ENCODE measurements at regions not wholly inside any gene's neighbourhood (a gene's known extent, or its start where the extent isn't known, plus 50 kb on each side); places are given as distances from the start of the nearest gene placed in this dataset.

- Histone ChIP-seq H3K9me3 (no peaks in the 10 kb centered on the region), H3K4me3 (no peak overlapping the region), H3K4me1 (peaks cover 0 to 4% (median 0%) of the 10 kb centered on the region in 12 donors), H3K27ac (no peak overlapping the region), H3K36me3 (no peaks in the 10 kb centered on the region), H3K27me3 (no peaks in the 10 kb centered on the region)
- TF ChIP-seq CTCF (IDR thresholded peaks at IDR 0.05) (no peak), POLR2A (IDR thresholded peaks at IDR 0.05) (no peak)
- intact Hi-C loops (cut with DNase I) = no loop called here
- no peak for ATAC-seq
- no peak for DNase-seq
- 79 to 92% (median 82%) methylated on average over 2 of the region's 2 CpGs for WGBS, 4 donors
These were observed 52.8 kb upstream of the PPP1R12A start for GRCh38 chr12:79987731-79988130.
